AML-193 (cell line): ENCODE measurements at regions not wholly inside any gene's neighbourhood (a gene's known extent, or its start where the extent isn't known, plus 50 kb on each side); places are given as distances from the start of the nearest gene placed in this dataset.

Experiments
- DNase-seq, 2 experiments: peaks; one replicate each; lab custom pipeline; 2025; lab: John Stamatoyannopoulos, UW

- no peak for DNase-seq
Observed at GRCh38 chr18:76255070-76255683, 239.9 kb downstream of the ZNF516 start.

GRCh38 chr18:76252880-76253279 lies 242.2 kb downstream of the ZNF516 start:
- peak; percentile 7 to 18 for DNase-seq

DNA sequence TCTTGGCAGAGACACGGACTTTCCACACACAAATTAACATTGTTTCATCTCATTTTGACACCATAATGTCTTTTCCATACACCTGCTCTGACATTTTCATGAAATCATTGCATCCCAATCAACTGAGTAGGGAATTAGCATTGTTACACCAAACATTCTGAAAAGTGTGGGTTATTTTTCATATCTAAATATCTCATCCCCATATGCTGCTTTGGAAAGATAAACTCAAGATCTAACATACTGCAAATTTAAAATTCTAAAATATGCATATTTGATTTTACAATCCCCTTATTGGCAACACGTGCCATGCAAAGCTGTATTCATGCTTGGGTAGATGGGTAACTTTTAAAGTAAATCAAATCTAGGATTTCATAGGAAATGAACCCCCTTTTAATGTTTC lies 242.9 kb downstream of the ZNF516 start:
- no peak for DNase-seq

DNA sequence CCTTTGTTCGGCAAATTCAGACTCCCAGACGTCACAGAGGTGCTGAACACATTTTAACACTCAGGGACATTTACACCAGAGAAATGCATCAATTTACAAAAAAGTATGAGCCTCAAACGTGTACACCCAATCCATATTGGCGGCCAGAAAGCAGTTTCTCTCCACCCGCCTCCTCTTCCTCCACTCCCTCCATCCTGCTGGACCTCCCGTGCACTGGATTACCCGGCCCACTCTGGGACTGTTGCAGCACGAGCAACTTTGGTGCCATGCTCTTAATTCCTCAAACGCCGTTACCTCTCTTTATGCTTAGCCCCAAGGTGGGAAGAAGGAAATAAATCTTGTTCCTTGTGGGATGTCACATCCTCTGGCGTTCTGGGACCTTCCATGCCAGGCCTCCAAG lies 243.4 kb downstream of the ZNF516 start:
- no peak for DNase-seq

DNA sequence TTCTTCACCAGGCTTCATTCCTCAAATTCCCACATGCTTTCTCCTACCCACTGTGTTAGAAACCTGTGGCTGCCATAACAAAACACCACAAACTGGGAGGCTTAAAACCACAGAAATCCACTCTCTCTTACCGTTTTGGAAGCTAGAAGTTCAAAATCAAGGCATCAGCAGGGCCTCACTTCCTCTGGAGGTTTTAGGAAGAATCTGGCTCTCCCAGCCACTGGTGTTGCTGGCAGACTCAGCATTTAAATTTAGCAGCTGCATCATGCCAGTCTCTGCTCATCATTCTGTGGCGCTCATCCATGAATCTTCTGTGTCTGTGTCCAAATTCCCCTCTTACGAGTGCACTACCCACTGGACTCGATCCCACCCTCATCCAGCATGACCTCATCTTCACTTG lies 248.5 kb downstream of the ZNF516 start:
- DNase-seq = no peak

GRCh38 chr18:76234676-76235060 lies 260.4 kb downstream of the ZNF516 start:
- DNase-seq = no peak

DNA sequence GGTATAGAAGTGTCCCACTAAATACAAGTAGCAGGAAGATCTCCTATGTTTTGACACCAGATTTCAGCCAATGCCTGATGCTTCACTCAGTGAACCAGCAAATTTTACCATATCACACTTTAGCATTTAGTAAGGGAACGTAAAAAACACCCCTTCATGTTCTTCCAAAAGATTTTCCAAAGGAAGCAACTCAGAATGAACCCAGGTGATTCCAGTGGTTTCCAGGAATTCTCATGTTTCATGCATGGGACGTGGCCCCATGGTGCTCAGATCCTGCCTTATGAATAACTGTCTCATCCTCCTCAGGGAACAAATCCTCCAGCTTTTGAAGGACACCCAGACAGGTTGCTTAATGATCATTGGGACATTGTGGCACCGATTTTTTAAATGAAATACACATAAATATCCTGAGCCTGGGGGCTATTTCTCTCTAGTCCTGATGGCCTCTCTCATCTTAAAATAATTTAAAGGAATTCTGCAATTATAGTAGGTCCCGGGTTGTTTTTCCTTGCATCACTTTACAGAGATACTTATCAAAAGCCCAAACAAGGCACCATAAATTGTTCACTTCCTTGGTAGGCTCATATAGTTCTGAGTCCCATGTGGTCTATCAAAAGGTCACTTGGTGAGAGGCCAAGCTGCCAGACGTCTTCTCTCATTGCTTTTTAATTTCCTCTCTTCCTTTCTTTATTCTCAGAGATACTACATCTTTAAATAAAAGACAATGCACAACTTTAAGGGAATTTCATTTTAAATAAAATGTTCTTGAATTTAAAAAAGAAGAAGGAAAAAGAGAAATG lies 261.0 kb downstream of the ZNF516 start:
- DNase-seq = no peak

- no peak for DNase-seq
Observed at GRCh38 chr18:76233406-76233805, 261.6 kb downstream of the ZNF516 start.

DNA sequence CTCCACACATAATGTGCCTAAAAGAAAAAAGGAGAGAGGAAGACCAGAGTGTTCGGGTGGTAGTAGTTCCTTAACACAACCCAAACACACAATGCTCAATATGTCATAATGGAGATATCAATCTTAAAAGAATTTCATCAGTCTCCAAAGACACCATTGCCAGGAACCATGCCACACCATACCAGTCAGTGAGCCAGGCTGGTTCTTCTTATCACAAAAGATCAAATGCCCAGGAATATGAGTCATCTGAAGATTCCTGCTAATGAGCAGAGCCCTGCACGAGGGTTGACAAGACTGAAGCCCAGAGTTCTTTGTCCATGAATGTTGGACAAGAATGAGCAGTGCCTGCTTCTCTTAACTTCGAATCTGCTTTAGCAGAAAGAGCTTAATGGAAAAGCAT lies 262.3 kb downstream of the ZNF516 start:
- no peak for DNase-seq

DNA sequence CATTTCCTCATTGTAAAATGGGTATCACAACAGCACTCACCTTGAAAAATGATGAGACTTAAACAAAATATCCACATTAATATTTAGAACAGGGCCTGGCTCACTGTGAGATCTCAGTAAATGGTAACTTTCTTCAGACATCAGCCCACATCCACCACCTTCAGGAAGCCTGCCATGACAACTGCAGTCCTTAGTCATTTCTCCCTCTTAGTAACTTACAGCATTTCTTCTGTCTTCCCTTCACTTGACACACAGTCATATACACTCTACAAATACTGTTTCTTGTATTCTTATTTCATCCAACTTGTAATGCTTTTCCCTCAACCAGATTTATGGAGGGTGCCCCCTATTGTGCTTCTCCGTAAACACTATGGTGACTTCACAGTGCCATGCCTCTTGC lies 263.0 kb downstream of the ZNF516 start:
- no peak for DNase-seq

- no peak for DNase-seq
Observed at GRCh38 chr18:76231402-76231801, 263.6 kb downstream of the ZNF516 start.

- no peak for DNase-seq
Observed at GRCh38 chr18:76230791-76231190, 264.3 kb downstream of the ZNF516 start.

GRCh38 chr18:76228716-76229115 lies 266.3 kb downstream of the ZNF516 start:
- no peak for DNase-seq

DNA sequence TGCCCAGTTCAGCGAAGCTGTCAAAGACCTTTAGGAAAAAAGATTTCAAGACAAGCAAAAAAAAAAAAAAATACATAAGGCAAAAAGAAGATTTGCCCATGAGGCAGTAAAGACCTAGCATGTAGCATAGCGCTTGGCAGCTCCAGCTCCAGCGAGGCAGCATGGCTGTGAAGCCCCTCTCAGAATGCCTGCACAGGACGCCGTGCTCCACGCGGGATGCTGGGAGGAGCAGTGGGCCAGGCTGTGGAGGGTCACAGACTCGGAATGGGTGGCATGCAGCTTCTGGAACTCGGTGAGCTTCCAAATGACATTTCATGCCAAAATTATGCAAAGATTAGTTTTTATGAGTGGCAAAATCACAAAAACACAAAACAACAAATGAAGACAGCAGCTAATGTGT lies 267.3 kb downstream of the ZNF516 start:
- no peak for DNase-seq

DNA sequence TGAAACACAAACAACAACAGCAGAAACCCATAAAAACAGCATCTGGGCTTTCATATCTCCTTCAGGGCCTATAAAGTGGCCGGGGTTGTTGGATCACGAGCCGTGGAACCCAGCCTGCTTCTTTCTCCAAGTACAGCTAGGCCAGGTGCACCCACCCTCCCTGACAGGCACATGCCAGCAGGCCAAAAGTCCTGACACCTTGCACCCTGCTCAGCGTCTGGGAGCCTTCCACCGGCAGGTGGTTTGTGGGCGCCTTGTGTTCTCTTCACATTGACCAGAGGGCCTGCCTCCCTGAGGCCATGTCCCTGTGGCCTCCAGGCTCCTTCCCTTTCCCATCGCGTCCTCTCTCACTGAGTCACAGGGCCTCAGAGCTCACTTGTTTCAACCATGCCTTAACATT lies 271.6 kb downstream of the ZNF516 start:
- no peak for DNase-seq

DNA sequence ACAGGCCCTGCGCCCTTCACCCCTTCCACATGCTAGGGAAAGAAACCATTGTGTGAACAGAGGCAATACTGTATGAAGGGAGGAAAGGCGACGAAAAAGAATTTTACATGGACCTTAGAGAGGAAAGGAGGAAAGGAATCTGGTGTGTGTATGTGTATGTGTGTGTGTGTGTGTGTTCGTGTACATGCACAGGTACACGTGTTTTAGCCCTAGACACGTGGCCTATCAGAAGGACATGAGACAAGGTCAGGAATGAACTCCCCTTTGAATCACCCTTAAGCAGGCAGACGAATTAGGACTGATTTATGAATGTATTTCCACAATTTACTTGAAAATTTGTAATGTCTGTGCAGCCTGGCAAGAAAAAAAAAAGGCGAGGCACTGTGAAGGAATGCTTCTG lies 276.0 kb downstream of the ZNF516 start:
- no peak for DNase-seq

DNA sequence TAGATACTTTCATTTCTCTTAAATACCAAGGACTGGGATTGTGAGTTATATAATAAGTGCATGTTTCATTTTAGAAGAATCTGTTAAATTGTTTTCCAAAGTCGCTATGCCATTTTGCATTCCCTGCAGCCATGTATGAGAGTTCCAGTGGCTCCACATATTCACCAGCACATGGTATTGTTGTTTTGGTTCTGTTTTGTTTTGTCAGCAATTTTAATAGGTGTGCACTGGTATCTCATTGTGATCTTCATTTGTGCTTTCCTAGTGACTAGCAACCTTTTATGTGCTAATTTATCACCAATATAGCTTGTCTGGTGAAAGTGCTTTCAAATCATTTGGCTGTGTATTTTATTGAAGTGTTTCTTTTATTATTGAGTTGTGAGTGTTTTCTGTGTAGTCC lies 278.9 kb downstream of the ZNF516 start:
- no peak for DNase-seq

GRCh38 chr18:76213991-76214390 lies 281.1 kb downstream of the ZNF516 start:
- DNase-seq = no peak

DNA sequence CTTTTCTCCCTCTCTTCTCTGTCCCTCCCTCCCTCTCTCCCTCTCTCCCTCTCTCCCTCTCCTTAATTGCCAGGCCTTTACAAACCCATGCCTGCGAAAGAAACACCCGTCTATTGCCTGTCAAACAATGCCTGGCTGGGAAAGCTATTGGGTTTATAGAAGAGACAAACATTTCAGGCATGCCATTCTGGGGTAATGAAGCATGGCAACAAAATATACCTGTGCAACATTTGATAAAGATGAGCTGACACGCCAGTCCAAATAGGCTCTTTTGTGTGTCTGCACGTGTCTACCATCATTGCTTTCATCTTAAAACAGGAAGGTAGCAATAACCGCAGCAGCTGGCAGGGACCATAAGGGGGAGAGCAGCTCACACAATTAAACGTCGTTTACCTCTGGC lies 282.1 kb downstream of the ZNF516 start:
- no peak for DNase-seq

GRCh38 chr18:76209597-76209996 lies 285.4 kb downstream of the ZNF516 start:
- DNase-seq = no peak

DNA sequence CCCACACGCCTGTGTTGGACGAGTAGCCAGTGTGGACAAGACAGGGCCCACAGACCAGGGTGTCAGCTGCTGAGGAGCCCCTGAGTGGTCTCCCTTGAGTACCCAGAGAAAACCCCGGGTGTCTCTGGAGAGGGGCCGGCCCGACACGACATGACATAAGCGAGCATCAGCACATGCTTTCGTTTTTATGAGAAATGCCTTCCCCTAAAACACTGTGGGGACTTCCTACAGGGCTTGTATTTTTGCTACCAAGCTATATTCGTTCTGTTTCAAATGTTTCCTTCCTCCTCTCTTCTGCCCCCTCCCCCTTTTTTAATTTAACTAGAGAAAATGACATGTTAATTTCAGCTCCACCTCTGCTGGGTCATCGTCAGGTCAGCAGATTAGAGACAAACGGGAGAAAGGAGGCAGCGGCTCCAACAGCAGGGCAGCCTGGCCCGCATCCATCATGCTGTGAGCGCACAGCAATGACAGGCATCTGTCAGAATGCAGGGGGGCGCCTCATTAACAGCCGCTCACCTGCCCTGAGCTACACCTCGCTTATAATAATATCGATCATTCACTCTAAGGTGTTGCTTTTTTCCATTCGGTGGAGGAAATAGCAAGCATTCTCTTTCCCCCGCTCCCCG lies 286.2 kb downstream of the ZNF516 start:
- DNase-seq = no peak

DNA sequence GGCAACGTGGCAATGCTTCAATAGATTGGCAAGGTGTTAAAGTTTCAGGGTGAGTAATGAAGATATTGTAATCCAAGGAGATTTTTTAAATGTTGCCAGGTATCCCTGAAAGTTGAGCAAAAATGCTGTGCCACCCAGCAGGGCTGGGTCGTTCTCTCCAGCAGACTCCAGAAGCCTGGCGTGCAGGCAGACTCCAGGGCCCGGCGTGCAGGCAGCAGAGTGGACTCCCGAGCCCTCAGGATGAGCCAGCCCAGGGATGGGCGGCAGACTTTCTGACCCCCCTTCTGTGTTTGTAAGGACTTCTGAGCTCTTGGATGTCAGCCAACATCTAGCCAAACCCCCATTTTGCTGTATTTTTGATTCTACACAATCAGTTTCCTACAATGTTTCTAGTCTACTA lies 289.1 kb downstream of the ZNF516 start:
- DNase-seq = no peak

DNA sequence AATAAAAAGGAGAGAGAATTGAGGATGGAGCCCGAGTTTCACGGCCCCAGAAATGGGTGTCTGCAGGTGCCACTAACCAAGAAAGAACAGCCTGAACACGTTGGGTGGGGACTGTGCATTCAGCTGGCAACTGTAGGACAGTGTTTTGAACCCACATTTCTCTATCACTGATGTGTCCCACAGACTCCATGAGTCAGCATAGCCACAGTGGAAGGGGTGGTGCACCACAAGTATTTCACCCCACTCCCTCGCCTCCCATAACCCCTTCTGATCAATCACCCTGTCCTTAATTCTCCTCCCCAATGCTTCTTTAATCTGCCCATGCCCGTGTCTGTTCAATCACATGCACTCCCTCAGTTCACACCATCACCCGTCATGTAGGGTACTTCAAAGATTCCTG lies 291.5 kb downstream of the ZNF516 start:
- DNase-seq = no peak
